ENCODE measurements at regions not wholly inside any gene's neighbourhood (a gene's known extent, or its start where the extent isn't known, plus 50 kb on each side); places are given as distances from the start of the nearest gene placed in this dataset.

DNA sequence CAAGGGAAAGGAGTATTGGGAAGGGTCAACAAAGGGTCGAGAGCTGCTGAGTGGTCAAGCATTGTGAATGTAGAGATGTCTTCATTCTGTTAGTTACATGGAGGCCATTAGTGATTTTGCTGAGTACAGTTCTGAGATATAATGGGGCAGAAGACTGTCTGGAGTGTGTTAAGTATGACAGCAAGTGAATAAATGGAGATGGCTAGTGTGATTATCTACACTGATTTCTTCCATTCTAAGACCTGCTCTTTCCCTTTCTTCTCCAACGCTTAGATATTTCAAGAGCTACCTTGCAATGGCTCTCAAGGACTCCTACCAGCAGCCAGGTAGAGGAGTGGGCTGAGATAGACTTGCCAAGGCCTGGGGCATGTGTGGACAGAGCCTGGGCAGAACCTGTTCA, 216.5 kb downstream of the MFSD1 start:
- TF ChIP-seq, protein P1, sequence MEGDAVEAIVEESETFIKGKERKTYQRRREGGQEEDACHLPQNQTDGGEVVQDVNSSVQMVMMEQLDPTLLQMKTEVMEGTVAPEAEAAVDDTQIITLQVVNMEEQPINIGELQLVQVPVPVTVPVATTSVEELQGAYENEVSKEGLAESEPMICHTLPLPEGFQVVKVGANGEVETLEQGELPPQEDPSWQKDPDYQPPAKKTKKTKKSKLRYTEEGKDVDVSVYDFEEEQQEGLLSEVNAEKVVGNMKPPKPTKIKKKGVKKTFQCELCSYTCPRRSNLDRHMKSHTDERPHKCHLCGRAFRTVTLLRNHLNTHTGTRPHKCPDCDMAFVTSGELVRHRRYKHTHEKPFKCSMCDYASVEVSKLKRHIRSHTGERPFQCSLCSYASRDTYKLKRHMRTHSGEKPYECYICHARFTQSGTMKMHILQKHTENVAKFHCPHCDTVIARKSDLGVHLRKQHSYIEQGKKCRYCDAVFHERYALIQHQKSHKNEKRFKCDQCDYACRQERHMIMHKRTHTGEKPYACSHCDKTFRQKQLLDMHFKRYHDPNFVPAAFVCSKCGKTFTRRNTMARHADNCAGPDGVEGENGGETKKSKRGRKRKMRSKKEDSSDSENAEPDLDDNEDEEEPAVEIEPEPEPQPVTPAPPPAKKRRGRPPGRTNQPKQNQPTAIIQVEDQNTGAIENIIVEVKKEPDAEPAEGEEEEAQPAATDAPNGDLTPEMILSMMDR (IDR thresholded peaks at IDR 0.05; ENCODE audit: low read depth, low read length): no peak
- no peak overlapping the region for H3K4me3 ChIP-seq (ENCODE audit: low read depth, low read length)

DNA sequence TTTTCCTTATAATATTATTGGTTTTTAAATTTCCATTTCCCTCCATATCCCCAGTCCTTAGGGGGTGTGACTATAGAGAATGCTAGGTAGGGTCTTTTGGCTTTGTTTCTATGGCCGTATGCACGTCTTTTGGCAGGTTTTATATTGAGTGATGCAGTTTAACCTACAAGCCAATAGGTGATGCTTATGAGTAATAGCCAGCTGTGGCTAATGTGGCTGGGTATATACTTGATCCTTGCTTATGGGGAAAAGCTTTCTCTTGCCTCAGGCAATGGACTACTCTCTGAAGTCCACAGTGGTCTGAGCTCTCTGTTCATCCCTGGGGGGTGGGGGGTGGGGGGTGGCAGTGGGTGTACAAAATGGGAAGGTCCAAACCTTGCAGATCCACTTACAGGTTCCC, 223.9 kb downstream of the MFSD1 start:
- H3K4me3 ChIP-seq (ENCODE audit: low read depth, low read length): no peak overlapping the region
- TF ChIP-seq, protein P1 (IDR thresholded peaks at IDR 0.05; ENCODE audit: low read depth, low read length): no peak

DNA sequence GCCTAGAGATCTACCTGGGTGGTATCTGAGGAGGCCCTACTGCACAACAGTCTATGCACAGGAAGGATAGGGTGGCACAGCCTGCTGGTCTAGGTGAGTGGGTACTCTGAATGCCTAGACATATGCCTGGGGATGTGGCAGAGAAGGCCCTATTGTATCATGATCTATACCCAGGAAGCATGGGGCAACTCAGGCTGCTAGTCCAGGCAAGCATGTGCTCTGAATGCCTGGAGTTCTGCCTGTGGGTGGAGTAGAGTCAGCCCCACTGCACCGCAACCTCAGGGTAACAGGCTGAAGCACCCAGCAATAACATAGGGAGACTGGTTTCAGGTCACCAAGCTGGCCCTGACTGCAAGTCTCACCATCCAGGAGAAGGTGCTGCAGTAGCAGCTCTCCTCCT, 224.7 kb downstream of the MFSD1 start:
- TF ChIP-seq, protein P1 (IDR thresholded peaks at IDR 0.05; ENCODE audit: low read depth, low read length): no peak
- no peak overlapping the region for H3K4me3 ChIP-seq (ENCODE audit: low read depth, low read length)

DNA sequence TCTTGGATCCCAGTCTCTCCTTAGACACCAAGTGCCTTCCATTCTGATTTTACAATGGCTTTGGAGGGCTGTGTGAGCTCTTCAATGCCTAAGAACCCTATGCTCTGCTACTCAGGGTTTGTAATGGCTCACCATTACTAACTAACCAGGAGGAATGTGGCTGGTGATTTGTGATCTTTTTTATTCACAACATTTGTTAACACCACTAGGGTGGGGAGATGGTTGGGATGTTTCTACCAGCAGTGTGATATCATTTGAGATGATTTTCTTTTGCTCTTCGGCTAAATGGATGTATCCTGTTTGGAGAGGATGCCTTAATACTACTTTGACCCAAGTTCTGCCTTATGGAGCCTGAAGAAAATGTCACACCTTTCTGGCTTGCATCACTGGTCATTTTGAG, 226.9 kb downstream of the MFSD1 start:
- no peak overlapping the region for H3K4me3 ChIP-seq (ENCODE audit: low read depth, low read length)
- TF ChIP-seq, protein P1 (IDR thresholded peaks at IDR 0.05; ENCODE audit: low read depth, low read length): no peak

DNA sequence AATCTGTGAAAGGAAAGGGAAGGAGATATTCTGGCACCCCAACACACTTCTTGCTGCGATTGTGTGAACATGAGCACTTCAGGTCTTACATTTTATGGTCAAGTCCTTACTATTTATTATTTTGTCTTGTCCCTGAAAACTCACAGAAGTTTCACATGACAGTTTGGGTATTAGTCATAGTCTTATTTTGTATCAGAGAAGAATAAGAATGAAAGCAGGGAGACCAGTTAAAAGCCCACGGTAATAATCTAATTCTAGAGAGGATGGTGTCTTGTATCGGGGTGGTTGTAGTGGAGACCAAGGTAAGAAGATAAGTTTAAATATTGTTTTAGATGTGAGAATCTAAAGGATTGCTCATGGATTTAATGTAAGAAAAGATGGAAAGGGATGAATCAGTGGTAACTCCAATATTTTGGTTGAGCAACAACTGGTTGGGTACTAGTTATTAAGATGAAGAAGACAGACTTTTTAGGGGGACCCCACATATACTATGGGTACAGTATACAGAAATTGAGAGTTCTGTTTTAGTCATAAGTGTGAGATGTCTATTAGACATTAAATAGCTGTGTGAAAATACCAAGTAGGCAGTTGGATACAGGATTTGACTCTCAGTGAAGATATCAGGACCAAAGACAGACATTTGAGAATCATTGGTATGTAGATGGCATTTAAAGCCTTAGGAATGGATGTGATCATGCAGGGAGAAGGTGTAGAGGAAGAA, 227.6 kb downstream of the MFSD1 start:
- TF ChIP-seq, protein P1 (IDR thresholded peaks at IDR 0.05; ENCODE audit: low read depth, low read length): no peak
- no peak overlapping the region for H3K4me3 ChIP-seq (ENCODE audit: low read depth, low read length)

DNA sequence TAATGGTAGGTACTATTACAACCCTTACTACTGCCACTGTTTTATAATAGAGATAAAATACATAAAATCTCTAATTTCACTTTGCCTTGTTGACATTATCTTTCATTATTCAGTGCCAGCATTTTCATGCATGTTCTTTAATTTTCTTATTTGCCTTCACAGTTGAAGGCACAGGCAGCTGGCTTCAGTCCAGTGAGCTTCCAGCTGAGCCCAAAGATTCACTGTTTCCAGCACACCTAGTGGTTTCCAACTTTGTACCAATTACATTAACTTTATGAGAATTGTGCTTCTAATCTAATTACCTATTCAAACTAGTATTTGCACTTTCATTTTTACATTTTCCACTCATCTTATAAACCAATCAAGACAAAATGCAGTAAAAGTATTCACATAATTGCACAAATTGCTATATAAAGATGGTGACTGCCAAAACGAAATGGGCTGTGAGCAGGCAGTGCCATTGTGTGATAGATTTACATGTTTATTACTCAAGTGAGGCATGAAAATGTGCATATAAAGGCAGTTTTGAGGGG, 228.3 kb downstream of the MFSD1 start:
- TF ChIP-seq, protein P1 (IDR thresholded peaks at IDR 0.05; ENCODE audit: low read depth, low read length): no peak

DNA sequence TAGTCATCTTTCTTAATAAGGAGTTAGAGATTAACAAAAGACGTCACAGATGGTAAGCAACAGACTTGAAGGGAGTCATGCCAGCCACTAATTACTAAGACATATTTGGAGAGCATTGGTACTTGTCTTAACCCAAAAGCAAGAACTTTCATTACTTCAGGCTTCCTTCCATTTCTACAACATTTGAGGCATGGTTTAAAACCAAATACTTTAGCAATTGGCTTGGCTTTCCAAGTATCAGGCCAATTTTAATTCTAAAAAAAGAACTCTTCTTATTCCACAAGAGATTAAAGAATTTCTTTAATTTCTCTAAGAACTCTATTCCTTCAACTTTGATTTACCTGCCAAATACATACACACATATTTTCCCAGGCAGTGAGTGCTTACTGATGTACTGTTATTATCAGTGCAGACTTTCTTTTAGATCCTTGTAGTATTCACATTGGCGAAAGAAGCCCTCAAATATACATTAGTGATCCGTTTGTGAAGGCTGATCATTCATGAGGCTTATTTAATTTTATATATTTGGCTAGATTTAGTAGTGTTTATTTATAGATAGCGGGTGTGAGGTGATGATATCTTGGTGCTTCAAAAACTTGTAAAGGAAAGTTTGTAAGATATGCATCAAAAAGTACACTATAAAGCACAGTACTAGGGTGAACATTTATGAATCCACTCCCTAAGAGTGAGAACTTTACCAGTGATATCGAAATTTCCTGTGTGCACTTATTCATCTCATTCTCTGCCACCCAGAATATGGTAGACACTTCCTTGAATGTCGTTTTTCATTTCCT, 229.2 kb downstream of the MFSD1 start:
- TF ChIP-seq, protein P1 (IDR thresholded peaks at IDR 0.05; ENCODE audit: low read depth, low read length): no peak
- no peak overlapping the region for H3K4me3 ChIP-seq (ENCODE audit: low read depth, low read length)

More for the DNA sequence above, 228.3 kb downstream of the MFSD1 start:
- H3K4me3 ChIP-seq (ENCODE audit: low read depth, low read length): no peak overlapping the region

Measured in WI38 (cell line).